NCI-H2196 (cell line): ENCODE measurements at regions not wholly inside any gene's neighbourhood (a gene's known extent, or its start where the extent isn't known, plus 50 kb on each side); places are given as distances from the start of the nearest gene placed in this dataset.
"Not testable (repeated sequence)": the region's sequence is repeated elsewhere in the genome, so short reads cannot be mapped to it uniquely, and the experiment has no call there.

Source experiments
- DNase-seq: peaks from one replicate; lab custom pipeline; 2025; ENCODE audit not compliant: unreplicated experiment; lab: John Stamatoyannopoulos, UW

DNA sequence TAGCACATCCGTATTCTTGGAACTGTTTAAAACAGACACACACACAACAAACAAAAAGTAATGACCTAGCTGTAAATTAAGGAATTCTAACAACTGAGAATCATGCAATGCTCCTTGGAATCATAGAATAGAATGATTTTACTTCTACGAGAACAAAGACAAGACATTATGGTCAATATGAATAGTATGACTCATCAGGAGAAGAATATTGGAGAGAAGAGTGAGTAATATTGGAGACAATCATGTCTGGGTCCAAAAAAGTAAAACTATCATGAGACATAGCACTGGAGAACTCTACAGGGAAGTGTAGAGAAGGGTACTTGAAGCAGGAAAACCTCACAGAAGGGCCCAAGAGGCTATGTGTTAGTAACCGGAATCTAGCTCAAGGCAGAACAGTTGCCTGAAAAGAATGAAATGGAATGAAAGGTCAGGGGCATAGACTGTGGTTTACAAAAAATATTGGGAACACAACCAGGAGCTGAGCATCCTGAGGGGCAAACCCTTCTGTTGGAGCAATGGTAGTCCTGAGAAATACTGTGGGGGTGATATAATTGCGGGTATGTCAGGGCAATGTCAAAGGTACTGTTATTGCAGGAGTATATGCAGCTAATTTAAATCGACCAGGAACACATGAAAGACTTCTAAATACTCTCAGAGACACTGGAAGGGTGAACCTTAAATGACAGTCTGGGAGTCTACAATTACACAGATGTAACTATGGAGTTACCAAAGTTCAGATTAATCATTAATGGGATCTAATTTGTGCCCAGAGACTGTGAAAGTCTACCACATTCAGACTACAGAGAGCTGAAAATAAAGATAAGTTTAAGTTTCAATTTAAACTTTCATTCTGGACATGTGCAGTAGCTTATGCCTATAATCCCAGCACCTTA lies 201.2 kb downstream of the BCHE start:
- no peak for DNase-seq

DNA sequence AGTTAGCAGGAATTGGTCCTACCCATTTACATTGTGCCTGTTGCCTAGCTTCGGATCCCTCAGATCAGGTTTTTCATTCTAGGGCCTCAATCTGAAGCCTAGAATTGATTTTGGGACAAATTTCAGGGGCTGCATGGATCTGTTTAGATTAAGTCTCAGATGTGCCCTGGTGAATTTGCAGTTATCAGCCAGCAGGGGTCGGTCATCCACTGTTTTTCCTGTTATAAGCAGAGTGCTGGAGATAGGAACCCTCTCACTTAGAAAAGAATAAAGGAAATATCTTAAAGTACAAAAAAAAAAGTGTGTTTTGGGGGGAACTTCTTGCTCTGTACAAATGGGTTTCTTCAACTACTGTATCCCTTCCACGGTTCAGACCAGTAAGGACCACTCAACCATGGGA lies 212.5 kb downstream of the BCHE start:
- no peak for DNase-seq

DNA sequence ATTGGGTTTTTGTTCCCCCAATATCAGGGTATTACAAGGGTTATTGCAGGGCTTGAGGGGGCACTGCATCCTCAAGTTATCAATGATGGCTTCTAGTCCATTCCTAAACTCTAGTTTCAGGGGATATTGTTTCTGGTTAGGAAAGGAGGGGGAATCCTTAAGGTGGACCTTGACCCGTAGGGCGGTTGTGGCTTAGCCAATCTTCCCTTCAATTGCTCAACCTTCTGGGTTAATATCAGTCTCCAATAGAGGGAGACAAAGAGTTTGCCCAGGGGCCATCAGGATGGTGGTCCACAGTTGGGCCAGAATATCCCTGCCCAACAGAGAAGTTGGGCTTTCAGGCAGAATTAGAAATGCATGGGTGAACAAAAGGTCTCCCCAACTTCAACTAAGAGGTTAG lies 214.9 kb downstream of the BCHE start:
- DNase-seq: no peak

DNA sequence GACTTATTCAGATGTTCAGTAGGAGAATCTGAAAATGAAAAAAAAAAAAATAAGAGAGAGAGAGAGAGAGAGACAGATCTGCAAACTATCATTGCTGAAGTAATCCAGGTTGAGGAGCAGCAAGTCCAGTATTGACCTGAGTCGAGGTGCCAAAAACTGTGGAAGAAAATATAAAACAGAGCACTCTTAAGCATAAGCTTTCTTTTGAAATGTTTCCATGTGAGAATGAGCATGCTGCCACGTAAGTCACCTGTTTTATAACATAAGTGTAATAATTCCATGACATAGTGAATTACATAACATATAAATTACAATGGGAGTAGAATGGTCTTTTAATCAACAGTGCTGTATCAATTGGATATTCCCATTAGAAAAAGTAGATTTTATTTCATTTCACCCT lies 218.2 kb downstream of the BCHE start:
- DNase-seq: no peak

DNA sequence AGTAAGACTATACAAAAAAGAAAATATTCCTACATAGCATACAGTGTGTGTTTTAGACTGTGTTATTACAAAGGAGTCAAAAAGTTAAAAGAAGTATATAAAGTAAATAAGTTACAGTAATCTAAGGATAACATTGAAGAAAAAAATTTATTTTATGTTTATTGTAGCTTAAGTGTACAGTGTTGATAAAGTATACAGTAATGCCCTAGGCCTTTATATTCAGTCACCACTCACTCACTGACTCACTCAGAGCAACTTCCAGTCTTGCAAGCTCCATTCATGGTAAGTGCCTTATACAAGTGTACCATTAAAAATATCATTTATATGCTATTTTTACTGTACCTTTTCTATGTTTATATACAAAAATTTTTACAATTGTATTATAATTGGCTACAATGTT lies 220.1 kb downstream of the BCHE start:
- DNase-seq: no peak

DNA sequence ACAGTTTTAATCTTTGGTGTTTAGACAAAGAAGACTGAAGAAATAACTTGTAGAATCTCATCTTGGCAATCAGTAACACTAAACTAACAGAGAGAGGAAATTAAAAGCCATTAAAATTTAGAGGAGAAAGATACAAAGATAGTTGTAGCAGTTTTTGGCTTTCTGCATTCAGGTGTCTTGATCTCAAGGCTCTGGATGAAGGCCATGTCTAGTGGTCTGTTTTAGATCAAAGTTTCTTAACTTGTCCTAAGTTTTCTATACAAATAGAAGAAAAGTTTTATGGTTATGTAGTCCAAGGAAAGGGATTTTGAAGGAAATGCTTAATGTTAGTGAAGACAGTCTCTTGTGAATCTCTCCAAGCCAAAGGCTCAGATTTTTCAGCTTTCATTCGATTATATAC lies 222.9 kb downstream of the BCHE start:
- no peak for DNase-seq

DNA sequence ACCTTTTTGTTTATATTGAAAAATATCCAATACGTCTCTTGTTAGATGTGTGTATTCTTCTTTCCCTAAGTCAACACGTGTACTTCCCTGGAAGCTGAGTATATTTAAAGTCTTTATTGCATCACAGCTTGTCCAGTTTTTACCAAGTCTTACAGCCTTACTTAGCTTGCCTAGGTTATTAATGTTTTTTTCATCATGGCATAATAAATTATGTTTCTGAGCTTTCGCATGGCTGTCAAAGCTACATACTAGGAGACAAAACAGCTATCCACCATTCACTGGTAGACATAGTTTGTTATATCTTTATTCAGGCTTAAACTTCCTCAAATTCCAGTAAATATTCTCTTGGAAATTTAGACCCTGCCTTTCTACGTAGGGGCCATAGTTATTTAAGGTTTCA lies 224.2 kb downstream of the BCHE start:
- no peak for DNase-seq

DNA sequence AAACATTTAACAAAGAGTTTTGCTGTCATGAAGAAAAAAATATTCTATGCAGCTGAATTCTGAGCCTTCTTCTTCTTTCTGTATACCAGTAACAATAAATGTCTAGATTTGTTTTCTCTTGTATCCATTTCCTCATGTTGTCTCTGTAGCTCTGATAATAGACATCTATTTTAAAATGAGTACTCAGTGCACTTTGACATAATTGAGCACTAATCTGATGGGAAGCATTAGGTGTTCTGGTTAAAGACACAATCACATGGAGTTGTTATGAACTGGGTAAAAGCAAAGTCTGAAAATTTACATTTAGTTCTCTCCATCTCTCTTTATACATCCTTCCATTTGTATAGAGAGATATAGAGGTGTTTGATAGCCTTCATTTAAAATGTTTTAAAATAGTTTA lies 230.0 kb downstream of the BCHE start:
- DNase-seq: no peak

DNA sequence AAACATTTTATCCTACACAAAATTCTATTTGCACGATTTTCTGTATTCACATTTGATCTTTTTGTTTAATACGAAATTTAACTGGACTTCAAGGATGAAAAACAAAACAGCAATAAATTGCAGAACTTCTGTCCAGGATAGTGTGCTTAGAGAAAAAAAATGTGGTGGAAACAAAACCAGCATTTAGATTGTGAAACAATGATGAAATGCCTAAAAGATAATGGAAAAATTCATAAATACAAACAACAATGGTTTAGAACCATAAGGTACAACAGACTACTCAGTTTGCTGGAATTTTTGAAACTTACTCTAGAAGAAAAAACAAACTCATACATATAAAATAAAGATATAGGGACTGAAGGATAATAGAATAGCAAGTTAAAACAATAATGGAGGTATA lies 234.0 kb downstream of the BCHE start:
- no peak for DNase-seq

DNA sequence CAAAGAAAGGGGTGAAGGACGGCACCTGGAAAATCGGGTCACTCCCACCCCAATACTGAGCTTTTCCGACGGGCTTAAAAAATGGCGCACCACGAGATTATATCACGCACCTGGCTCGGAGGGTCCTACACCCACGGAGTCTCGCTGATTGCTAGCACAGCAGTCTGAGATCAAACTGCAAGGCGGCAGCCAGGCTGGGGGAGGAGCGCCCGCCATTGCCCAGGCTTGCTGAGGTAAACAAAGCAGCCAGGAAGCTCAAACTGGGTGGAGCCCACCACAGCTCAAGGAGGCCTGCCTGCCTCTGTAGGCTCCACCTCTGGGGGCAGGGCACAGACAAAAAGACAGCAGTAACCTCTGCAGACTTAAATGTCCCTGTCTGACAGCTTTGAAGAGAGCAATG lies 264.7 kb downstream of the BCHE start:
- DNase-seq: not testable (repeated sequence)

DNA sequence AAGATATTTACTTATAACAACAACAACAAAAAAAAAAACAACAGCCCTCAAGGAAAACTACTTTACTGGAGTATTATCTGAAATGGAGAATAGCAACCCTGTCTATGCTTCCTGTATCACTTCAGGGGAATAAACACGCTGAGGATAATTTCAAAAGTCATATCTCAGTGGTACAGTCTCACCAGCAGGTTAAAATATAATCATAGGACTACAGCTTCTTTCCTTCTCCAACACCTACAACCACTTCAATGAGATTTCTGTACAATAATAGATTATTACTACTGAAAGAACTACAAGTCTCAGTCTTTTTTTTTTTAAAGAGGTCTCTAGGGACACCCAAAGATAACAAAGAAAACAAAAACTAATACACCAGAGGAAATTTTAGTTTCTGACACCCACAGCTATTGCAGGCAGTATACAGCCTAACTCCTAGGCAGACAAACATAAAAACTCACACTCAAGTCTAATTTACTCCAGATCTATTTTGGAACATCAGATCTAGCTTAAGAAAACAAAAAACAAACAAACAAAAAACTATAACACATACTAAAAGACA lies 268.2 kb downstream of the BCHE start:
- no peak for DNase-seq

DNA sequence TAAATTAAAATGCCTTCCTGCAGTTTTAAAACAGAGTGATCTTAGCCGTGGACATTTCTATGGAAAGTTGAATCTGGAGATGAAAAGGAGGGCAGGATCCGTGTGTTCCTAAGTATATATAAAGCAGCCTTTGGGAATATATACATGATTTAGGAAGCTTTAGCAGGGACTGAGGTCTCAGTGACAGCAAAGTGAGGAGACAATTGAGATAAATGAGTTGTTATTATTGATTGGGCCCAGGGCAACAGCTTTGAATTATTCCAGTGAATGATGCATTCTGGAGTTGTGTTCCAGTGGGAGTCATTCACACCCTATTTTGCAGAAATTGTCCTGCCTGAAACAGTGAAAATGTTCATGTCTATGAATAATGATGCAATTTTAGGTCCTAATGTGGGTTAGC lies 281.4 kb downstream of the BCHE start:
- DNase-seq: no peak

DNA sequence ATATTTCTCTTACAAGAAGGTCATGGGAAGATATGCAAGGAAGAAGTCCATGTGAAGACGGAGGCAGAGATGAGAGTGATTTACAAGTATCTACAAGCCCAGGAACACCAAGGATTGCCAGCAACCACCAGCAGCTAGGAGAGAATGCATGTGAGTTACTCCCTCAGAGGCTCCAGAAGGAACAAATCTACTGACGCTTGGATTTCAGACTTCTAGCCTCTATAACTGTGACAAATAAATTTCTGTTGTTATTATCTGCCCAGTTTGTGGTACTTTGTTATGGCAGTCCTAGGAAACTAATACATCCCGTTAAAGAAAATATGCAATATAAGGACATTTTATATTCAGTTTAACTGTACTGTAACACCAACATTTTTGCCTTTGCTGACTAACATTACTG lies 283.9 kb downstream of the BCHE start:
- DNase-seq: no peak

DNA sequence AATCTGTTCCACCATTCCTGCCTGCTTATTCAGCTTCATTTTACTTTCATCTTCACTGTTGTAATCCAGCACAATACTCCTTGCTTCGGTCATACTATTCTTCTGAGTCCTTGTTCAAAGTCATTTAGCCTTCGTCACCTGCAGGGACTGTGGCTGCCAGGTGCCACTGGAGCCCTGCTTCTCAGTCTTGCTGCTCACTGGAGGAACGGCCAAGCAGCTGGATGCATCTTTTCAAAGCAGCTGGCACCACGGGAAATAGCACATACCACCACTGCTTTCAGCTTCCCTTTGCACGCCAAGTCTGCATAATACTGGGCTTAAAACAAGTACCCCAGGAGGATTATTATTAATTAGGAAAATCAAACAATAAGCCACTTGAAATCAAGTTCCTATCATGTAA lies 287.6 kb downstream of the BCHE start:
- DNase-seq: no peak

DNA sequence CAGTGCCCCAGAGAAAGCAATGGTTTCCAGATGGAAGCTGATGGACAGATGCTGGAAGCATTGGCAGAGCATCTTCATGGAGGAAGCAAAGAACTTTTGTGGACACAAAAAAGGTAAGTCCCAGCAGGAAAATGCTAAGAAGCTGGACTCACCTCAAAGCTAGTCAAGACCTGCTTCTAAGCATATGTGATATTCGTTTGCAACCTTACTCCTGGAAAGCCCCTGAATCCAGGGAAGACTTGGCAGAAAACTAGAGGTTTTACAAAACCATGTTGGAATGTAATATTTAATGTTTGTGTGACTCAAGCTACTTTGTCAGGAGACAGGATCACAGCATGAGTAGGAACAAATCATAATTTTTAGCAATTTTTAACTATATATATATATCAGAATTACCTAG lies 288.2 kb downstream of the BCHE start:
- no peak for DNase-seq

DNA sequence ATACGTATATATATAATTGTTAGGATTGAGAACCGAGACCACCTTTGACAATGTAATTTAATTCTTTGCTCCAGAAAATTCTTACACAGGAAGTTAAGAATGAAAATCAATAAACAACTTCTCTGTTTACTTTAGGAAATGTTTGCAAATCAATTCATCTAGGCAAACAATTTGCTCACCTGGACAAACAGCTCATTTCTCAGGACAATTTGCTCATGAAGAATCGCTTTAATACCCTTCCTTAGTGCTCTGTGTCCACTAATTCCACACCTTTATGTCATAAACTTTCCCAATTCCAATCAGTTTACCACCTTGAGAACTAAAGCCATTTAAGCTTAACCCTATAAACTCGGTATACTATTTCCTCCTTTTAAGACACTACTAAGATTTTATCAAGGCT lies 292.2 kb downstream of the BCHE start:
- no peak for DNase-seq

DNA sequence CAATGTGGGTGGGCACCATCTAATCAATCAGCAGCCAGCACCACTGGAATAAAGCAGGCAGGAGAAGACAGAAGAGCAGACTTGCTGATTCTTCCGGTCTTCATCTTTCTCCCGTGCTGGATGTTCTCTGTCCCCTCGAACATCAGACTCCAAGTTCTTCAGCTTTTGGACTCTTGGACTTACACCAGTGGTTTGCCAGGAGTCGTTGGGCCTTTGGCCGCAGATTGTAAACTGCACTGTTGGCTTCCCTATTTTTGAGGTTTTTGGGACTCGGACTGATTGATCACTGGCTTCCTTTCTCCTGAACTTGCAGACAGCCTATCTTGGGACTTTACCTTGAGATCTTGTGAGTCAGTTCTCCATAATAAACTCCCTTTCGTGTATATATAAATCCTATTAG lies 292.8 kb downstream of the BCHE start:
- DNase-seq: no peak

DNA sequence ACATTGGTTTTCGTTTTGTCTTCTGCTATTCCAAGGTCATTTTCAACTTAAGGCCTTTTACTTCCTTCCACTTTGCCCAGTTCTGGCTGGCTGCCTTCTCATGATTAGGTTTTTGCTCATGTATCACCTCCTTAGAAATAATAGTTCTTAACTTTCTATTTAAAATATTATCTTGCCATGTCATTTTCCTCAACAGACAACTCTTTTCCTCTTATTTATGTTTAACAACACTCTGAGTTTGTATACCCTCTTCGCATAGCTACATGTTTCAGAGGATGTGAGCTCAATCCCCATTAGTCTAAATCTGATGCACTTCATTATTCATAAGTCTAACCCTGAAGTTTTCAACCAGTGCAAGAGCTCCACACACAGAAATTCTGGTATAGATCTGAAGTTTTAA lies 299.1 kb downstream of the BCHE start:
- no peak for DNase-seq

DNA sequence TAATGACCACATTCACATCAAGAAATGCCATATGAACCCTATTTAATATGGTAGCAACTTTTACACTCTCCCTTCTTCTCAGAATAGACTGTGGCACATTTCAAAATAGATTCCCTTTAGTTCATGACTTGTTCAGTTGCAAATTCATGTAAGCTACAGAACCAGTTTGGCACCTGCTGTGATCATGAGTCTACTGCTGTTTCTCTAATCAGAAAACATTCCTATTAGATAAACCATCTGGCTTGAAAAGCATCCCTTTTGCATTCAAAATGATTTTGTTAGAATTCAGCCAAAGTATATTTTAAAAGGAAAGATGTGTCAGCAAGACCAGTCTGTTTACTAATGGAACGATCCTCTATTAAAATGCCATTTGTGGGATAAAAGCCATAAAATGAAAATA lies 304.4 kb downstream of the BCHE start:
- no peak for DNase-seq

DNA sequence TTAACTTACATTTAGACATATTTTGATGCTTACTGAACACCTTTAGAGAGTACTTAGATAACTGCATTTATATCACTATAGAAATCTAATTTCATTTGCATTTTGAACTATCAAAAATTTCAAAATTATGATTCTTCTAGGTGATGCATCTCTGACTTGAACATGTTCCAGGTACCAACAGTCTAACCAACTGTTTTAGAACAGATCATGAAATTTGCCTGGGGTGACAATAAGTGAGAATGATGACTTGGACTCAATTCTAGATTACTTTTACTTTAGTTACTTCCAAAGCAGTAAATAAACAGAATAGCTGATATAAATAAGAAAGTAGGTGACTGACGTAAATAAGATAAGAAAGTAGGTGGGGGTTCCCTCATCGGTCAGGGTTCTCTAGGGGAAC lies 307.8 kb downstream of the BCHE start:
- DNase-seq: no peak

DNA sequence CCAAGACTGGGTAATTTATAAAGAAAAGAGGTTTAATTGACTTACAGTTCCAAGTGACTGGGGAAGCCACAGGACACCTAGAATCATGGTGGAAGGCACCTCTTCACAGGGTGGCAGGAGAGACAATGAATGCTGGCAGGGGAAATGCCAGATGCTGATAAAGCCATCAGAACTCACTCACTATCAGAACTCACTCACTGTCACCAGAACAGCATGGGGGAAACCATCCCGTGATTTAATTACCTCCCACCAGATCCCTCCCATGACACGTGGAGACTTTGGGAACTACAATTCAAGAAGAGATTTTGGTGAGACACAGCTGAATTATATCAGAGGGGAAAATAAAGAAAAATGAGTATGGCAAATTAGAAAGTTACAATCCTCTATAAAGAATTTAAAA lies 310.9 kb downstream of the BCHE start:
- DNase-seq: no peak

DNA sequence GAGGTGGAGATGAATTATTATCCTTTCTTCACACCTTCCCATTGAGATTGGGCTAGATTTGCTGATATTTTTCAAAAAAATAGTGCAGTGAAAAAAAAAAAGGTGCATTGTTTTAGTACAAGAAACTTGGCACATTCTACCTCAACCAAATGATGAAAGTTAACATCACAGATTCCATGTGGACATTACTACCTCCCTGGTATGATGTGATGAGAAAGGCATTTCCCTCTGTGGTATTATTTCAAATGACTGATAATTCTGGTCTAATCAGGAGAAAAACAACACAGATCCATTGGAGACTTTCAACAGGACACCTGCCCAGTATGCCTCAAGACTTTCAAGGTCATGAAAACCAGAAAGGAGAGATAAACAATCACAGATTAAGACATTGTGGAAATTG lies 313.4 kb downstream of the BCHE start:
- DNase-seq: no peak

DNA sequence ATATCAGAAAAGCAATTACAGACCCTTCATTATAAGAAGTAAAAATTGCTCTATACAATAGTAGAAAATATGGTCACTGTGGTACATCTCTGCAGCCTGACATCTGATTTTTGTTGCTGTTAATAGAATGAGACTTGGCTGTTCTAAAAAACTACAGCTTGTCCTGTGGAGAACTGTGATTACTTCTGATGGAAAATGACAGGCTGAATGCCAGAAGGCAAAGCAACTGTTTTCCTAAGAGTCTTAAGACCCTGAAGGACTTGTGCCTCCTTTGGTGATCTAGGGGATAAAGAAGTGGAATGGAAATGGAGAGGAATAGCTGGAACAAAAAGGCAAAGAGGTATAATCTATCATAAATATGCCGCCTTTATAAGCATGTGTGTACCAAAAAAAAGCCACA lies 314.8 kb downstream of the BCHE start:
- DNase-seq: no peak
